ENCODE measurements at regions not wholly inside any gene's neighbourhood (a gene's known extent, or its start where the extent isn't known, plus 50 kb on each side); places are given as distances from the start of the nearest gene placed in this dataset.

GRCh38 chr5:141760193-141760592 is 78.2 kb upstream of the ARAP3 start:
- TF ChIP-seq TBP (IDR thresholded peaks at IDR 0.05; ENCODE audit: low read depth, low read length) (no peak), RXRA (IDR thresholded peaks at IDR 0.05; ENCODE audit: insufficient read depth, low read depth, low read length) (no peak)
- H3K18ac ChIP-seq (ENCODE audit: extremely low read depth, low read length) = no peak overlapping the region
- H3K79me2 ChIP-seq (ENCODE audit: control insufficient read depth in 1 of 2, insufficient read depth in 2 of 2, low read length in 2 of 2) = no peaks in the 10 kb centered on the region
- no peak overlapping the region for H4K8ac ChIP-seq (ENCODE audit: extremely low read depth, insufficient read depth, low read length)
- H2BK15ac ChIP-seq (ENCODE audit: low read length) = no peak overlapping the region
- FAIRE-seq (no peak), DNase-seq (ENCODE audit: low read depth in 1 of 2, low spot score in 2 of 2) (no peak)
- H3K9me3 ChIP-seq (ENCODE audit: insufficient read depth in 2 of 2, low read depth in 1 of 2, low read length in 1 of 2) = no peaks in the 10 kb centered on the region
- no peak overlapping the region for H3K27ac ChIP-seq (ENCODE audit: low read depth, low read length)
- H3K4ac ChIP-seq (replicated peaks; ENCODE audit: insufficient read length, low read depth, low read length) = no peak overlapping the region
- no peak overlapping the region for H2BK120ac ChIP-seq (replicated peaks; ENCODE audit: low read depth, low read length)
- H3K79me1 ChIP-seq (ENCODE audit: low read depth, low read length) = no peaks in the 10 kb centered on the region
- no peak overlapping the region for H3K4me3 ChIP-seq (ENCODE audit: extremely low read depth in 1 of 4, insufficient read depth in 2 of 4, low read depth in 3 of 4, low read length in 4 of 4)
- POLR2A ChIA-PET (ENCODE audit: partially characterized antibody) = interaction anchor here (0.8 to 2.5 kb wide), 7 partner anchors 12 to 119 kb away, joined by 3 to 11 read pairs (median 6); no protein-coding TSS in a partner anchor
- H3K56ac ChIP-seq (replicated peaks; ENCODE audit: insufficient read length, low read depth, low read length) = no peak overlapping the region
- no peak overlapping the region for H3K4me2 ChIP-seq (ENCODE audit: insufficient read depth in 1 of 2, low read depth in 2 of 2, low read length in 2 of 2)
- no peak overlapping the region for H2AFZ ChIP-seq (ENCODE audit: low read length)
- peak overlapping the region; percentile 36; the same call in 1 of the 2 replicates for H2BK5ac ChIP-seq (ENCODE audit: low read depth, low read length)
- no peaks in the 10 kb centered on the region for H4K20me1 ChIP-seq (replicated peaks in 1 of 2; ENCODE audit: control insufficient read depth in 1 of 2, insufficient read depth in 2 of 2, low read length in 2 of 2)
- H3K36me3 ChIP-seq (ENCODE audit: control insufficient read depth in 2 of 4, insufficient read depth in 4 of 4, low read length in 3 of 4) = no peaks in the 10 kb centered on the region
- H4K91ac ChIP-seq (replicated peaks; ENCODE audit: insufficient read length, low read length) = no peak overlapping the region
- 86% methylated on average over 4 of the region's 4 CpGs; no CpG with 5 or more reads in 1 of the 2 experiments for WGBS, 2 experiments (ENCODE audit: extremely low coverage in 1 of 2, insufficient coverage in 1 of 2, insufficient read length in 1 of 2, insufficient replicate concordance in 2 of 2, low coverage in 1 of 2, low lambda C conversion rate in 2 of 2, missing lambda C conversion rate in 1 of 2)
- peaks cover 16 to 30% (median 27%) of the 10 kb centered on the region in 4 experiments for H3K4me1 ChIP-seq (replicated peaks in 1 of 4; ENCODE audit: control insufficient read depth in 3 of 4, insufficient read depth in 4 of 4, low read length in 3 of 4)
- peak overlapping the region; percentile 5; the same call in 1 of the 2 replicates for H2BK20ac ChIP-seq (ENCODE audit: low read length)
- 0 out of 2 replicates have a peak overlapping the region, but pooled peaks have one; percentile 19 for H2AK5ac ChIP-seq (ENCODE audit: low read depth, low read length)
- H3K9ac ChIP-seq (replicated peaks in 1 of 4; ENCODE audit: extremely low read depth in 1 of 4, low read depth in 3 of 4, low read length in 3 of 4) = no peak overlapping the region
- no peaks in the 10 kb centered on the region; a peak in 1 of 7 replicates for H3K27me3 ChIP-seq (replicated peaks in 1 of 4; ENCODE audit: control insufficient read depth in 3 of 4, extremely low read depth in 1 of 4, insufficient read depth in 3 of 4, low read length in 3 of 4)
- no peak overlapping the region for H4K5ac ChIP-seq (ENCODE audit: insufficient read length, low read depth, low read length)
- no peak overlapping the region for H3K14ac ChIP-seq (ENCODE audit: insufficient read length)
- CTCF ChIA-PET (ENCODE audit: partially characterized antibody) = interaction anchor here (1.0 to 16.8 kb wide), 19 partner anchors 10 to 201 kb away, joined by 3 to 221 read pairs (median 4); partner anchors contain the start of gene PCDH1
- H3K23ac ChIP-seq (ENCODE audit: insufficient read length) = no peak overlapping the region
- 0 out of 2 replicates have a peak overlapping the region, but pooled peaks have one; percentile 35 for H2BK12ac ChIP-seq (ENCODE audit: low read depth, low read length)
- peaks cover 6% of the 10 kb centered on the region for H3K23me2 ChIP-seq (ENCODE audit: low read depth, low read length)

Data from H1 (cell line).